Upper lobe of left lung (tissue), 4 donors: ENCODE measurements at regions not wholly inside any gene's neighbourhood (a gene's known extent, or its start where the extent isn't known, plus 50 kb on each side); places are given as distances from the start of the nearest gene placed in this dataset.
"Not testable (repeated sequence)": the region's sequence is repeated elsewhere in the genome, so short reads cannot be mapped to it uniquely, and the experiment has no call there.

Source experiments
- EP300 ChIP-seq, 4 donors: sonication (generic); formaldehyde crosslinking; IDR thresholded peaks; one replicate each; pipeline ENCODE4 v1.5.1; 2017; ENCODE audit warnings: antibody characterized with exemption in 4 of 4, control low read depth in 2 of 4
- TF ChIP-seq, protein P1 (sequence below), 6 experiments: fragments of 450-650 bp in 4 of 6; fragments of 200-600 bp in 2 of 6; sonication (generic) in 2 of 6; IDR thresholded peaks; one replicate each; pipeline ENCODE4 v1.5.1; 2016 to 2019; ENCODE audit warnings: antibody characterized with exemption in 6 of 6

DNA sequence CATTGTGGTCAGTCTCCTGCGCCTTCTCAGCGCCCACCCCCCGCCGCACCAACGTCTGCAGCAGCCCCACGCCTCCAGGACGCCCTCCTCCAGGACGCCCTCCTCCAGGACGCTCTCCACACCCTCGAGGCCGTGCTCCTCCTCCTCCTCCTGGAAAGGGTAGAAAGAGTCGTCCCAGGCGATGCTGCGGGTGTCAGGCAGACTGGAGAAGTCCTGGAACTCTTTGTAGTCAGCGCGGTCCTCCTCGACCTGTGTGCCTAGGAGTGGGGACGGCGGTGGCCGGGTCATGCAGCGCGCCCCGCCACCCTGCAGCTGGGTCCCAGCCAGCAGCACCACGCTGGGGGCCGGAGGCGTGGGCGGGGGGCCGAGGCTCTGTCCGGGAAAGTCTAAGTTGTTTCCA lies 58.7 kb upstream of the OR4C13 start:
- not testable (repeated sequence) for TF ChIP-seq EP300 (IDR thresholded peaks at IDR 0.05)
- TF ChIP-seq, protein P1, sequence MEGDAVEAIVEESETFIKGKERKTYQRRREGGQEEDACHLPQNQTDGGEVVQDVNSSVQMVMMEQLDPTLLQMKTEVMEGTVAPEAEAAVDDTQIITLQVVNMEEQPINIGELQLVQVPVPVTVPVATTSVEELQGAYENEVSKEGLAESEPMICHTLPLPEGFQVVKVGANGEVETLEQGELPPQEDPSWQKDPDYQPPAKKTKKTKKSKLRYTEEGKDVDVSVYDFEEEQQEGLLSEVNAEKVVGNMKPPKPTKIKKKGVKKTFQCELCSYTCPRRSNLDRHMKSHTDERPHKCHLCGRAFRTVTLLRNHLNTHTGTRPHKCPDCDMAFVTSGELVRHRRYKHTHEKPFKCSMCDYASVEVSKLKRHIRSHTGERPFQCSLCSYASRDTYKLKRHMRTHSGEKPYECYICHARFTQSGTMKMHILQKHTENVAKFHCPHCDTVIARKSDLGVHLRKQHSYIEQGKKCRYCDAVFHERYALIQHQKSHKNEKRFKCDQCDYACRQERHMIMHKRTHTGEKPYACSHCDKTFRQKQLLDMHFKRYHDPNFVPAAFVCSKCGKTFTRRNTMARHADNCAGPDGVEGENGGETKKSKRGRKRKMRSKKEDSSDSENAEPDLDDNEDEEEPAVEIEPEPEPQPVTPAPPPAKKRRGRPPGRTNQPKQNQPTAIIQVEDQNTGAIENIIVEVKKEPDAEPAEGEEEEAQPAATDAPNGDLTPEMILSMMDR (IDR thresholded peaks at IDR 0.05), result not testable (repeated sequence)
